Liver (tissue), 3 donors: ENCODE measurements at regions not wholly inside any gene's neighbourhood (a gene's known extent, or its start where the extent isn't known, plus 50 kb on each side); places are given as distances from the start of the nearest gene placed in this dataset.

ENCODE experiments used
- CTCF ChIP-seq: fragments of 150-350 bp; IDR thresholded peaks from 2 replicates; pipeline ENCODE4 v1.5.1; 2017; ENCODE audit warnings: improper control_type of control experiment, low read depth, low read length; ENCODE audit not compliant: missing input control
- JUND ChIP-seq, 2 donors: IDR thresholded peaks; 2 replicates each; pipeline ENCODE4 v1.6.1; 2016; ENCODE audit warnings: antibody characterized with exemption in 2 of 2
- TAF1 ChIP-seq: conservative IDR thresholded peaks from 2 replicates; pipeline ENCODE4 v1.6.1; 2016; ENCODE audit warnings: antibody characterized with exemption, mild to moderate bottlenecking
- YY1 ChIP-seq: IDR thresholded peaks from 2 replicates; pipeline ENCODE4 v1.6.1; 2016; ENCODE audit warnings: antibody characterized with exemption, mild to moderate bottlenecking
- TF ChIP-seq, protein P1 (sequence below): IDR thresholded peaks from 2 replicates; pipeline ENCODE4 v1.6.1; 2016; ENCODE audit warnings: antibody characterized with exemption
- TF ChIP-seq, protein P2 (sequence below): IDR thresholded peaks from 2 replicates; pipeline ENCODE4 v1.6.1; 2016; ENCODE audit warnings: antibody characterized with exemption
- TF ChIP-seq, protein P3 (sequence below): IDR thresholded peaks from 2 replicates; pipeline ENCODE4 v1.6.1; 2016; ENCODE audit warnings: antibody characterized with exemption, mild to moderate bottlenecking
- donor health status: healthy.
- donor health status: healthy.

DNA sequence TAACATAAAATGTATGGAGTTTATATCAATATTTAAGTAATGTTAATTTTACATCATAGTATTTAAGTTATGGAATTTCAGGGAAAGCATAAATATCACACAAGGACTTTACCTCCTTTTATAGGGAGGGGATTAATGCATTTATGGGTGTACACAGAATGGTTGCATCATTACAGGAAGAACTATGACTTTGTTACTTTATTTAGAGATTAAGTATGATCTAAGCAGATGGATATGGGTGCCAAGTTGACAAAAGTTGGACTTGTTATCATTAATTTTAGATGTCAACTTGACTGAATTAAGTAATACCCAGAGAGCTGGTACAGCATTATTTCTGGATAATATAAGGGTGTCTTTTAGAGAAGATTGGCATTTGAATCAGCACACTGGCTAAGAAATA is 160.5 kb upstream of the CDH10 start:
- TF ChIP-seq CTCF (no peak), JUND (IDR thresholded peaks at IDR 0.05) (no peak), TAF1 (no peak), YY1 (no peak)
- TF ChIP-seq, protein P1, sequence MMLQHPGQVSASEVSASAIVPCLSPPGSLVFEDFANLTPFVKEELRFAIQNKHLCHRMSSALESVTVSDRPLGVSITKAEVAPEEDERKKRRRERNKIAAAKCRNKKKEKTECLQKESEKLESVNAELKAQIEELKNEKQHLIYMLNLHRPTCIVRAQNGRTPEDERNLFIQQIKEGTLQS, result no peak
- TF ChIP-seq, protein P2, sequence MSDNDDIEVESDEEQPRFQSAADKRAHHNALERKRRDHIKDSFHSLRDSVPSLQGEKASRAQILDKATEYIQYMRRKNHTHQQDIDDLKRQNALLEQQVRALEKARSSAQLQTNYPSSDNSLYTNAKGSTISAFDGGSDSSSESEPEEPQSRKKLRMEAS, result no peak
- TF ChIP-seq, protein P3, sequence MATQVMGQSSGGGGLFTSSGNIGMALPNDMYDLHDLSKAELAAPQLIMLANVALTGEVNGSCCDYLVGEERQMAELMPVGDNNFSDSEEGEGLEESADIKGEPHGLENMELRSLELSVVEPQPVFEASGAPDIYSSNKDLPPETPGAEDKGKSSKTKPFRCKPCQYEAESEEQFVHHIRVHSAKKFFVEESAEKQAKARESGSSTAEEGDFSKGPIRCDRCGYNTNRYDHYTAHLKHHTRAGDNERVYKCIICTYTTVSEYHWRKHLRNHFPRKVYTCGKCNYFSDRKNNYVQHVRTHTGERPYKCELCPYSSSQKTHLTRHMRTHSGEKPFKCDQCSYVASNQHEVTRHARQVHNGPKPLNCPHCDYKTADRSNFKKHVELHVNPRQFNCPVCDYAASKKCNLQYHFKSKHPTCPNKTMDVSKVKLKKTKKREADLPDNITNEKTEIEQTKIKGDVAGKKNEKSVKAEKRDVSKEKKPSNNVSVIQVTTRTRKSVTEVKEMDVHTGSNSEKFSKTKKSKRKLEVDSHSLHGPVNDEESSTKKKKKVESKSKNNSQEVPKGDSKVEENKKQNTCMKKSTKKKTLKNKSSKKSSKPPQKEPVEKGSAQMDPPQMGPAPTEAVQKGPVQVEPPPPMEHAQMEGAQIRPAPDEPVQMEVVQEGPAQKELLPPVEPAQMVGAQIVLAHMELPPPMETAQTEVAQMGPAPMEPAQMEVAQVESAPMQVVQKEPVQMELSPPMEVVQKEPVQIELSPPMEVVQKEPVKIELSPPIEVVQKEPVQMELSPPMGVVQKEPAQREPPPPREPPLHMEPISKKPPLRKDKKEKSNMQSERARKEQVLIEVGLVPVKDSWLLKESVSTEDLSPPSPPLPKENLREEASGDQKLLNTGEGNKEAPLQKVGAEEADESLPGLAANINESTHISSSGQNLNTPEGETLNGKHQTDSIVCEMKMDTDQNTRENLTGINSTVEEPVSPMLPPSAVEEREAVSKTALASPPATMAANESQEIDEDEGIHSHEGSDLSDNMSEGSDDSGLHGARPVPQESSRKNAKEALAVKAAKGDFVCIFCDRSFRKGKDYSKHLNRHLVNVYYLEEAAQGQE, result no peak
